ENCODE measurements at regions not wholly inside any gene's neighbourhood (a gene's known extent, or its start where the extent isn't known, plus 50 kb on each side); places are given as distances from the start of the nearest gene placed in this dataset.

GRCh38 chr12:89864411-89864810 is 155.8 kb upstream of the ATP2B1 start:
- intact Hi-C loops (cut with DNase I, micrococcal nuclease): no loop called here
- H3K4me3 ChIP-seq: no peak overlapping the region
- H3K4me1 ChIP-seq (ENCODE audit: low read depth): no peaks in the 10 kb centered on the region
- no peaks in the 10 kb centered on the region for H3K36me3 ChIP-seq (ENCODE audit: low read depth)
- H3K9me3 ChIP-seq: no peaks in the 10 kb centered on the region
- ATAC-seq: no peak
- DNase-seq: no peak
- TF ChIP-seq CTCF (IDR thresholded peaks at IDR 0.05): no peak

GRCh38 chr12:89863968-89864367 is 155.3 kb upstream of the ATP2B1 start:
- no peaks in the 10 kb centered on the region for H3K9me3 ChIP-seq
- no peak overlapping the region for H3K4me3 ChIP-seq
- H3K4me1 ChIP-seq (ENCODE audit: low read depth): no peaks in the 10 kb centered on the region
- H3K36me3 ChIP-seq (ENCODE audit: low read depth): no peaks in the 10 kb centered on the region
- no peak for TF ChIP-seq CTCF (IDR thresholded peaks at IDR 0.05)
- ATAC-seq (peak; percentile 55), DNase-seq (no peak)
- intact Hi-C loops (cut with DNase I, micrococcal nuclease): no loop called here

- TF ChIP-seq CTCF (IDR thresholded peaks at IDR 0.05): no peak
- no peaks in the 10 kb centered on the region for H3K9me3 ChIP-seq
- no peaks in the 10 kb centered on the region for H3K4me1 ChIP-seq (ENCODE audit: low read depth)
- DNase-seq (no peak), ATAC-seq (peak; percentile 76)
- no peak overlapping the region for H3K4me3 ChIP-seq
- no peaks in the 10 kb centered on the region for H3K36me3 ChIP-seq (ENCODE audit: low read depth)
- intact Hi-C loops (cut with DNase I, micrococcal nuclease): no loop called here
These were observed 154.9 kb upstream of the ATP2B1 start for GRCh38 chr12:89863493-89863938.

- TF ChIP-seq CTCF (IDR thresholded peaks at IDR 0.05): no peak
- Histone ChIP-seq H3K36me3 (ENCODE audit: low read depth) (no peaks in the 10 kb centered on the region), H3K4me1 (ENCODE audit: low read depth) (no peaks in the 10 kb centered on the region), H3K4me3 (no peak overlapping the region), H3K9me3 (no peaks in the 10 kb centered on the region)
- ATAC-seq (peak; percentile 78), DNase-seq (peak in 1 of 3 donors; percentile 51)
- intact Hi-C loops (cut with DNase I, micrococcal nuclease): no loop called here
These were observed 154.1 kb upstream of the ATP2B1 start for GRCh38 chr12:89862511-89863445.

GRCh38 chr12:89861086-89861485 is 152.4 kb upstream of the ATP2B1 start:
- no peak for ATAC-seq
- H3K4me3 ChIP-seq: no peak overlapping the region
- H3K36me3 ChIP-seq (ENCODE audit: low read depth): no peaks in the 10 kb centered on the region
- no peaks in the 10 kb centered on the region for H3K9me3 ChIP-seq
- intact Hi-C loops (cut with DNase I, micrococcal nuclease): no loop called here
- TF ChIP-seq CTCF (IDR thresholded peaks at IDR 0.05): no peak
- no peak for DNase-seq
- no peaks in the 10 kb centered on the region for H3K4me1 ChIP-seq (ENCODE audit: low read depth)

Measured in mucosa of descending colon (tissue), 3 donors.